OCI-LY7 (cell line): ENCODE measurements at regions not wholly inside any gene's neighbourhood (a gene's known extent, or its start where the extent isn't known, plus 50 kb on each side); places are given as distances from the start of the nearest gene placed in this dataset.

Experiments
- BruUV-seq: library from RNA; stranded (reverse); fragments of 400-500 nt; replicated peaks from 2 replicates; lab custom pipeline; 2021; lab: Mats Ljungman, UMichigan
- CTCF ChIA-PET: fragments of 300-600 bp; sonication (Branson Sonifier 250); formaldehyde crosslinking; loops from one replicate; lab custom pipeline; 2022; ENCODE audit warnings: antibody characterized with exemption; ENCODE audit not compliant: unreplicated experiment; lab: Charles Lee
- POLR2A ChIA-PET: fragments of 300-600 bp; sonication (Branson Sonifier 250); formaldehyde crosslinking; loops from one replicate; lab custom pipeline; 2022; ENCODE audit warnings: antibody characterized with exemption; lab: Charles Lee
- DNase-seq: peaks from one replicate; pipeline ENCODE4 v3.0.0-alpha.2; 2015; ENCODE audit warnings: low spot score
- H2AFZ ChIP-seq: fragments of 200-600 bp; sonication (generic), shearing (Covaris generic); 2 replicates; pipeline ENCODE4 v1.6.1; 2014; ENCODE audit warnings: mild to moderate bottlenecking, antibody characterized with exemption, low read length, moderate library complexity
- H3K27ac ChIP-seq: fragments of 200-600 bp; sonication (generic); 2 replicates; pipeline ENCODE4 v1.5.1; 2014; ENCODE audit warnings: mixed run types, low read depth, mild to moderate bottlenecking, moderate library complexity, low read length, inconsistent platforms; ENCODE audit not compliant: poor library complexity, severe bottlenecking
- H3K36me3 ChIP-seq: fragments of 200-600 bp; sonication (generic); 2 replicates; pipeline ENCODE4 v1.6.1; 2014; ENCODE audit warnings: mild to moderate bottlenecking, antibody characterized with exemption, low read length, moderate library complexity, mixed read lengths; ENCODE audit not compliant: insufficient read depth
- H3K4me1 ChIP-seq: fragments of 200-600 bp; sonication (generic); 2 replicates; pipeline ENCODE4 v1.5.1; 2014; ENCODE audit warnings: mild to moderate bottlenecking, low read length; ENCODE audit not compliant: insufficient read depth, poor library complexity, severe bottlenecking
- H3K4me2 ChIP-seq: fragments of 200-600 bp; sonication (generic); 2 replicates; pipeline ENCODE4 v1.6.1; 2014; ENCODE audit warnings: mild to moderate bottlenecking, low read length
- H3K4me3 ChIP-seq: fragments of 200-600 bp; sonication (generic); 2 replicates; pipeline ENCODE4 v1.5.1; 2014; ENCODE audit warnings: mild to moderate bottlenecking, low read depth, low read length; ENCODE audit not compliant: poor library complexity, severe bottlenecking
- H3K79me2 ChIP-seq: fragments of 200-600 bp; sonication (generic); 2 replicates; pipeline ENCODE4 v1.6.1; 2016; ENCODE audit warnings: low read depth, mild to moderate bottlenecking, low read length, moderate library complexity, mixed read lengths; ENCODE audit not compliant: insufficient read depth
- H3K9me2 ChIP-seq: fragments of 200-600 bp; sonication (generic); 2 replicates; pipeline ENCODE4 v1.6.1; 2016; ENCODE audit warnings: mild to moderate bottlenecking, low read length, mixed read lengths; ENCODE audit not compliant: insufficient read depth
- H3K9me3 ChIP-seq: fragments of 200-600 bp; sonication (generic); 2 replicates; pipeline ENCODE4 v1.6.1; 2014; ENCODE audit warnings: mild to moderate bottlenecking, mixed run types, low read length, mixed read lengths
- H4K20me1 ChIP-seq: fragments of 200-600 bp; sonication (generic); 2 replicates; pipeline ENCODE4 v1.6.1; 2014; ENCODE audit warnings: mild to moderate bottlenecking, antibody characterized with exemption, low read length, moderate library complexity, mixed read lengths; ENCODE audit not compliant: insufficient read depth
- CTCF ChIP-seq: fragments of 200-600 bp; sonication (generic); conservative IDR thresholded peaks from 2 replicates; pipeline ENCODE4 v1.5.1; 2014; ENCODE audit warnings: mild to moderate bottlenecking, antibody characterized with exemption, low read length, moderate library complexity, mixed read lengths
- EZH2phosphoT487 ChIP-seq: fragments of 200-600 bp; sonication (generic); IDR thresholded peaks from 2 replicates; pipeline ENCODE4 v1.6.1; 2018; ENCODE audit warnings: low read depth, borderline replicate concordance, mild to moderate bottlenecking, mixed run types, antibody characterized with exemption, low read length, moderate library complexity, mixed read lengths
- intact Hi-C: fragments of 100-400 bp; cut with micrococcal nuclease; formaldehyde crosslinking; loops from one replicate; pipeline ENCODE4 v1.10.0; 2022; ENCODE audit not compliant: unreplicated experiment

GRCh38 chr2:16094811-16095210 is 154.5 kb downstream of the MYCN start:
- no peaks in the 10 kb centered on the region for H3K9me3 ChIP-seq
- POLR2A ChIA-PET: no interaction called here
- no TSS peak for BruUV-seq
- no peak overlapping the region for H2AFZ ChIP-seq
- H3K9me2 ChIP-seq: no peaks in the 10 kb centered on the region
- no peak overlapping the region for H3K4me2 ChIP-seq
- TF ChIP-seq CTCF (no peak), EZH2phosphoT487 (no peak)
- H4K20me1 ChIP-seq: no peaks in the 10 kb centered on the region
- no peaks in the 10 kb centered on the region for H3K36me3 ChIP-seq
- H3K79me2 ChIP-seq: no peaks in the 10 kb centered on the region
- no peak for DNase-seq
- no peak overlapping the region for H3K4me3 ChIP-seq
- intact Hi-C loops: no loop called here
- CTCF ChIA-PET: no interaction called here
- H3K4me1 ChIP-seq: no peaks in the 10 kb centered on the region
- no peak overlapping the region for H3K27ac ChIP-seq

DNA sequence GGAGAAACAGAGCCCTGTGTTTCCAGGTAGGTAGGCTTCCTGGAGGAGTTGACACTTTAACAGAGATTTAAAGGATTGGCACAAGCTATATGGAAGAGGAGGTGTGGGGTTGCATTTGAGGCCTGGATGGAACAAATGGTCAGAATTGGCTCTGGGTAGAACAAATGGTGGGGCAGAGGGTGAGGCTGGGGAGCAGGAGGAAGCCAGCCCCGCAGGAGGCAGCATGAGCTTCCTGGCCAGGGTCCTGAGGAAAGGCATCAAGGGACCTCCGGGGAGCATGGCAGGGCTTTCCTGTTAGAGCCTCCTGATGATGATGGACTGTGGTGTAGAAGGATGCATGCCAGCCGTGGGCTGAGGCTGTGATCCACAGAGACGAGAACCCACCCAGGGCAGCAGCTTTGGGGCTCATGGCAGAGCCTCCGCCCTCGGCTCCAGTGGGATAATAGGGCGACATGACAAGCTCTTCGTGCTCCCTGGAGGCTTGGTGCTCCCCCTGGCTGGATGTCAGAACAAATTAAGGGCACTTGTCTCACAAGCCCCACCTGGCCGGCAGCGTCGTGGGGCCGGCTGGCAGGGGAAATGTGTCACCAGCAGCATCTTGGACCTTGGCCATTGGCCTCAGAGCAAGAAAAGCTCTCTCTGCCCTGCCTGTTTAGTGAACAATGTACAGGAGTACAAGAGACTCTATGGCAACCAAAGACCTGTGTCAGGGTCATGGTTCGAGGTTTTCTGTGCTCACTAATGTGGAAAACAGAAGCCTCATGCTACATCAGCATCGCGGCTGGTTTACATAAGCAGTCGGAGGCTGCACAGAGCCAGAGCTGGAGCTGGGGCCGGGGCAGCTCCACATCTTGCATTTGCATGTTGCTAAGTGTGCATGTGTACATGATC is 153.5 kb downstream of the MYCN start:
- Histone ChIP-seq H3K36me3 (no peaks in the 10 kb centered on the region), H2AFZ (no peak overlapping the region), H4K20me1 (no peaks in the 10 kb centered on the region), H3K9me3 (no peaks in the 10 kb centered on the region), H3K4me1 (no peaks in the 10 kb centered on the region), H3K79me2 (no peaks in the 10 kb centered on the region), H3K9me2 (no peaks in the 10 kb centered on the region), H3K4me3 (no peak overlapping the region), H3K4me2 (no peak overlapping the region), H3K27ac (no peak overlapping the region)
- intact Hi-C loops: no loop called here
- CTCF ChIA-PET: no interaction called here
- TF ChIP-seq CTCF: no peak
- no peak for TF ChIP-seq EZH2phosphoT487
- POLR2A ChIA-PET: no interaction called here
- BruUV-seq: no TSS peak
- no peak for DNase-seq
